ENCODE measurements at regions not wholly inside any gene's neighbourhood (a gene's known extent, or its start where the extent isn't known, plus 50 kb on each side); places are given as distances from the start of the nearest gene placed in this dataset.

- Histone ChIP-seq H3K4me1 (no peaks in the 10 kb centered on the region), H3K27me3 (no peaks in the 10 kb centered on the region), H3K4me3 (replicated peaks in 1 of 3) (no peak overlapping the region), H3K27ac (no peak overlapping the region), H3K9me3 (no peaks in the 10 kb centered on the region), H3K36me3 (no peaks in the 10 kb centered on the region)
- 75 to 88% methylated on average over 17 of the region's 17 CpGs for WGBS, 2 donors
- no peak for DNase-seq
- intact Hi-C loops (cut with DNase I): no loop called here
- TF ChIP-seq POLR2A (IDR thresholded peaks at IDR 0.05): no peak
- TF ChIP-seq, protein P1, sequence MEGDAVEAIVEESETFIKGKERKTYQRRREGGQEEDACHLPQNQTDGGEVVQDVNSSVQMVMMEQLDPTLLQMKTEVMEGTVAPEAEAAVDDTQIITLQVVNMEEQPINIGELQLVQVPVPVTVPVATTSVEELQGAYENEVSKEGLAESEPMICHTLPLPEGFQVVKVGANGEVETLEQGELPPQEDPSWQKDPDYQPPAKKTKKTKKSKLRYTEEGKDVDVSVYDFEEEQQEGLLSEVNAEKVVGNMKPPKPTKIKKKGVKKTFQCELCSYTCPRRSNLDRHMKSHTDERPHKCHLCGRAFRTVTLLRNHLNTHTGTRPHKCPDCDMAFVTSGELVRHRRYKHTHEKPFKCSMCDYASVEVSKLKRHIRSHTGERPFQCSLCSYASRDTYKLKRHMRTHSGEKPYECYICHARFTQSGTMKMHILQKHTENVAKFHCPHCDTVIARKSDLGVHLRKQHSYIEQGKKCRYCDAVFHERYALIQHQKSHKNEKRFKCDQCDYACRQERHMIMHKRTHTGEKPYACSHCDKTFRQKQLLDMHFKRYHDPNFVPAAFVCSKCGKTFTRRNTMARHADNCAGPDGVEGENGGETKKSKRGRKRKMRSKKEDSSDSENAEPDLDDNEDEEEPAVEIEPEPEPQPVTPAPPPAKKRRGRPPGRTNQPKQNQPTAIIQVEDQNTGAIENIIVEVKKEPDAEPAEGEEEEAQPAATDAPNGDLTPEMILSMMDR (IDR thresholded peaks at IDR 0.05): no peak
Observed at GRCh38 chr12:131375261-131375971, 335.5 kb upstream of the SFSWAP start.

DNA sequence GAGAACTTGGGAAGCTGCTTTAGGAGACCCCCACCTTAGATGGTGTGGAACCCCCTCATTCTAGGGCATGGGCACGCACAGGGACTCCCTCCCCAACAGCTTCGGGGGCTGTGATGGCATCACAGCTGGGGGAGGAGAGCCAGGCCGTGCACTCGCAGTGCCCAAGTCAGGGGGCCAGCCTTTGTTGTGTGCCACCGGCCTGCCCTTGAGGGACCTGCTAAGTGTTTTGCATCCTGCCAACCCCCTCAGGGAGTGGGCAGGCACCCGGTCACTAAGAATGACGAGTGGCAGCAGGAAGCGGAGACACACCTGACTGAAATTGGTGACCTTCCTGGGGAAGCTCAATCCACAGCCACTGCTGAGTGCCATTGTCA is 334.9 kb upstream of the SFSWAP start:
- no peaks in the 10 kb centered on the region for H3K36me3 ChIP-seq
- no peaks in the 10 kb centered on the region for H3K9me3 ChIP-seq
- H3K27me3 ChIP-seq: no peaks in the 10 kb centered on the region
- no peak for DNase-seq
- no peaks in the 10 kb centered on the region for H3K4me1 ChIP-seq
- 76 to 79% methylated on average over 3 to 8 of the region's 8 CpGs for WGBS, 2 donors
- TF ChIP-seq POLR2A (IDR thresholded peaks at IDR 0.05): no peak
- TF ChIP-seq, protein P1 (IDR thresholded peaks at IDR 0.05): no peak
- no peak overlapping the region for H3K4me3 ChIP-seq (replicated peaks in 1 of 3)
- intact Hi-C loops (cut with DNase I): no loop called here
- no peak overlapping the region for H3K27ac ChIP-seq

GRCh38 chr12:131378176-131378842 is 332.6 kb upstream of the SFSWAP start:
- Histone ChIP-seq H3K9me3 (no peaks in the 10 kb centered on the region), H3K4me3 (replicated peaks in 1 of 3) (no peak overlapping the region), H3K27me3 (no peaks in the 10 kb centered on the region), H3K4me1 (no peaks in the 10 kb centered on the region), H3K27ac (no peak overlapping the region), H3K36me3 (no peaks in the 10 kb centered on the region)
- WGBS, 2 donors: 87% methylated on average over 23 to 29 of the region's 29 CpGs
- intact Hi-C loops (cut with DNase I): no loop called here
- TF ChIP-seq, protein P1 (IDR thresholded peaks at IDR 0.05): no peak
- no peak for TF ChIP-seq POLR2A (IDR thresholded peaks at IDR 0.05)
- DNase-seq: no peak

DNA sequence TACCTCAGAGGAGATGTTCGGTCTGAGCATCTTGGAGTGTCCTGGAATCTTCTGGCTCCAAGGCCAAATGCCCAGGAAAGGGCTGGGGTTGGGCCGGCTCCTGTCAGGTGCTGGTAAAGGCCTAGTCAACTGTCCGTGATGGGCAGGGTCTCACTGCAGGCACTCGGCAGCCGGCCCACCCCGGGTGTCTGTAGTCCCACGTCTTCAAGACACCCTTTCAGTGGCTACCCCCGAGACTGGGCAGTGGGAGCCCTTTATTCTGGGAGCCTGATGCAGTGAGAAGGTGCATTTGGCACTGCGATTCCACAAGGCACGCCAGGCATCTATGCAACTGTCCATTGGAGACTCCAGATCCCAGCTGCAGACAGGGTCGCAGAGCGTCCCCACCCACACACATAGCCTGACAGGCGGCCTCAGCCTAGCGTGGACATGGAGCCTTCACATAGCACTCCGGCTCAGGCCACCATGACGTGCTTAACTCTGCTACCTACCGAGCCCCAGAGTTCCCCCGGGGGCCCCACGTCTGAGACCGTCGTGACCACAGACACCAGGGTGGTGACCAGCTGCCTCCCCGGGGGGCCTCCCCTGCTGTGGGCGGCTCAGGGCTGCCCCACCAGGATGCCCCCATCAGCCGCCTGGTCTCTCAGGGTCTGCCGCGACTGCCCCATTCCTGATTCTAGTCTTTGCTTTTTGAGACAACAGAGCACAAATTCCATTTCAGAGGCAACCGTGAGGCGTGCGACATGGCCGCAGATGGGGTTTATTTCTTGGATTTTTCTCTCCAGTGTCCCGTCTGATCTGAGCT is 331.8 kb upstream of the SFSWAP start:
- WGBS, 2 donors: 83 to 86% methylated on average over 19 to 26 of the region's 31 CpGs
- H3K27me3 ChIP-seq: no peaks in the 10 kb centered on the region
- no peak for TF ChIP-seq POLR2A (IDR thresholded peaks at IDR 0.05)
- TF ChIP-seq, protein P1 (IDR thresholded peaks at IDR 0.05): no peak
- no peaks in the 10 kb centered on the region for H3K36me3 ChIP-seq
- no peak for DNase-seq
- H3K27ac ChIP-seq: no peak overlapping the region
- intact Hi-C loops (cut with DNase I): no loop called here
- H3K9me3 ChIP-seq: no peaks in the 10 kb centered on the region
- H3K4me3 ChIP-seq (replicated peaks in 1 of 3): no peak overlapping the region
- no peaks in the 10 kb centered on the region for H3K4me1 ChIP-seq

GRCh38 chr12:131379738-131380137 is 331.2 kb upstream of the SFSWAP start:
- TF ChIP-seq, protein P1 (IDR thresholded peaks at IDR 0.05): no peak
- no peak for TF ChIP-seq POLR2A (IDR thresholded peaks at IDR 0.05)
- H3K9me3 ChIP-seq: no peaks in the 10 kb centered on the region
- H3K36me3 ChIP-seq: no peaks in the 10 kb centered on the region
- H3K4me3 ChIP-seq (replicated peaks in 1 of 3): no peak overlapping the region
- intact Hi-C loops (cut with DNase I): no loop called here
- WGBS, 2 donors: 52 to 55% methylated on average over 12 of the region's 12 CpGs
- no peaks in the 10 kb centered on the region for H3K4me1 ChIP-seq
- H3K27ac ChIP-seq: no peak overlapping the region
- H3K27me3 ChIP-seq: no peaks in the 10 kb centered on the region
- DNase-seq: no peak
